Ascending aorta (tissue), 2 donors: ENCODE measurements at regions not wholly inside any gene's neighbourhood (a gene's known extent, or its start where the extent isn't known, plus 50 kb on each side); places are given as distances from the start of the nearest gene placed in this dataset.
A peak's percentile ranks its signal among the peaks of the same experiment; 100 is the strongest.

ENCODE experiments used
- DNase-seq, 2 donors: peaks; one replicate each; pipeline ENCODE4 v3.0.0-alpha.2; 2019; ENCODE audit warnings: low spot score in 2 of 2
- H3K27ac ChIP-seq, 2 donors: fragments of 200-600 bp; sonication (generic); one replicate each; pipeline ENCODE4 v1.5.1; 2016 to 2017; ENCODE audit warnings: mild to moderate bottlenecking in 1 of 2
- H3K27me3 ChIP-seq: fragments of 200-600 bp; sonication (generic); one replicate; pipeline ENCODE4 v1.5.1; 2017
- H3K36me3 ChIP-seq, 2 donors: fragments of 200-600 bp; sonication (generic); one replicate each; pipeline ENCODE4 v1.5.1; 2016
- H3K4me1 ChIP-seq, 2 donors: fragments of 200-600 bp; sonication (generic); one replicate each; pipeline ENCODE4 v1.5.1; 2016 to 2017; ENCODE audit warnings: mild to moderate bottlenecking in 1 of 2
- H3K4me3 ChIP-seq, 2 donors: fragments of 200-600 bp; sonication (generic); one replicate each; pipeline ENCODE4 v1.5.1; 2016 to 2017; ENCODE audit warnings: mild to moderate bottlenecking in 1 of 2
- H3K9me3 ChIP-seq, 2 donors: fragments of 200-600 bp; sonication (generic); one replicate each; pipeline ENCODE4 v1.5.1; 2016
- intact Hi-C: fragments of 100-400 bp; cut with DNase I; formaldehyde crosslinking; loops from one replicate; pipeline ENCODE4 v1.15.1; 2023
- TF ChIP-seq, protein P1 (sequence below), 3 experiments: fragments of 200-600 bp in 2 of 3; fragments of 450-650 bp in 1 of 3; sonication (generic) in 2 of 3; IDR thresholded peaks; one replicate each; pipeline ENCODE4 v1.5.1; 2016 to 2019; ENCODE audit warnings: antibody characterized with exemption in 3 of 3, mild to moderate bottlenecking in 1 of 3, moderate library complexity in 1 of 3

GRCh38 chr7:35519971-35520809 lies 174.7 kb downstream of the HERPUD2 start:
- H3K9me3 ChIP-seq = no peaks in the 10 kb centered on the region
- peak in 1 of 2 donors; percentile 74 for DNase-seq
- no peaks in the 10 kb centered on the region for H3K4me1 ChIP-seq
- H3K27ac ChIP-seq = no peak overlapping the region
- intact Hi-C loops = no loop called here
- TF ChIP-seq, protein P1, sequence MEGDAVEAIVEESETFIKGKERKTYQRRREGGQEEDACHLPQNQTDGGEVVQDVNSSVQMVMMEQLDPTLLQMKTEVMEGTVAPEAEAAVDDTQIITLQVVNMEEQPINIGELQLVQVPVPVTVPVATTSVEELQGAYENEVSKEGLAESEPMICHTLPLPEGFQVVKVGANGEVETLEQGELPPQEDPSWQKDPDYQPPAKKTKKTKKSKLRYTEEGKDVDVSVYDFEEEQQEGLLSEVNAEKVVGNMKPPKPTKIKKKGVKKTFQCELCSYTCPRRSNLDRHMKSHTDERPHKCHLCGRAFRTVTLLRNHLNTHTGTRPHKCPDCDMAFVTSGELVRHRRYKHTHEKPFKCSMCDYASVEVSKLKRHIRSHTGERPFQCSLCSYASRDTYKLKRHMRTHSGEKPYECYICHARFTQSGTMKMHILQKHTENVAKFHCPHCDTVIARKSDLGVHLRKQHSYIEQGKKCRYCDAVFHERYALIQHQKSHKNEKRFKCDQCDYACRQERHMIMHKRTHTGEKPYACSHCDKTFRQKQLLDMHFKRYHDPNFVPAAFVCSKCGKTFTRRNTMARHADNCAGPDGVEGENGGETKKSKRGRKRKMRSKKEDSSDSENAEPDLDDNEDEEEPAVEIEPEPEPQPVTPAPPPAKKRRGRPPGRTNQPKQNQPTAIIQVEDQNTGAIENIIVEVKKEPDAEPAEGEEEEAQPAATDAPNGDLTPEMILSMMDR (IDR thresholded peaks at IDR 0.05) = peak; percentile 42 to 63 (median 42)
- H3K4me3 ChIP-seq = no peak overlapping the region
- no peaks in the 10 kb centered on the region for H3K27me3 ChIP-seq
- H3K36me3 ChIP-seq = no peaks in the 10 kb centered on the region

GRCh38 chr7:35518767-35519166 lies 176.2 kb downstream of the HERPUD2 start:
- no peaks in the 10 kb centered on the region for H3K9me3 ChIP-seq
- intact Hi-C loops = no loop called here
- no peaks in the 10 kb centered on the region for H3K4me1 ChIP-seq
- H3K27ac ChIP-seq = no peak overlapping the region
- H3K27me3 ChIP-seq = no peaks in the 10 kb centered on the region
- no peaks in the 10 kb centered on the region for H3K36me3 ChIP-seq
- TF ChIP-seq, protein P1 (IDR thresholded peaks at IDR 0.05) = no peak
- DNase-seq = no peak
- no peak overlapping the region for H3K4me3 ChIP-seq

- intact Hi-C loops = no loop called here
Observed at GRCh38 chr7:35516498-35516897, 178.4 kb downstream of the HERPUD2 start.

DNA sequence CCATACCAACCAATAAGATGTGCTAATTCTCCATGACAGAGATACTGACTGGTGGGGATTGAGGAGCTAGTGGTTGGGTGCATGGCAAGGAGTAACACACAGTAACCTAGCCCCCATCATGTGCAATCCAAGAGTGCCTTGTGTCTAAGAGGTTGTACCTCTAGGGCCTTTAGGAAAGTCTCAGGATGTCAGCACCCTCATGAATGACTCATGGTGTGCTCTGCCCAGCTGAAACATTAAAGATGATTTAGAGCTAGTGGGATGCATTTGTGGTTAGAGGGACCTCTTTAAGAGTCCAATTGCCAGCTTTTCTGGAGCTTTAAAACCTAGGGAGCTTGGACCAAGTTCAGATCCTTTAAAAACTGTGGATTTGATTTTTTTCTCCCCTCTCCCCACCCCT lies 181.1 kb downstream of the HERPUD2 start:
- TF ChIP-seq, protein P1 (IDR thresholded peaks at IDR 0.05) = no peak
- intact Hi-C loops = no loop called here
- H3K4me3 ChIP-seq = no peak overlapping the region
- H3K4me1 ChIP-seq = no peaks in the 10 kb centered on the region
- no peak overlapping the region for H3K27ac ChIP-seq
- no peak for DNase-seq
- no peaks in the 10 kb centered on the region for H3K36me3 ChIP-seq
- H3K9me3 ChIP-seq = no peaks in the 10 kb centered on the region
- H3K27me3 ChIP-seq = no peaks in the 10 kb centered on the region

More at GRCh38 chr7:35516498-35516897, 178.4 kb downstream of the HERPUD2 start:
- Histone ChIP-seq H3K9me3 (no peaks in the 10 kb centered on the region), H3K4me3 (no peak overlapping the region), H3K36me3 (no peaks in the 10 kb centered on the region), H3K27ac (no peak overlapping the region), H3K27me3 (no peaks in the 10 kb centered on the region), H3K4me1 (no peaks in the 10 kb centered on the region)
- TF ChIP-seq, protein P1 (IDR thresholded peaks at IDR 0.05) = no peak
- no peak for DNase-seq

GRCh38 chr7:35513195-35513594 lies 181.7 kb downstream of the HERPUD2 start:
- Histone ChIP-seq H3K4me3 (no peak overlapping the region), H3K27ac (no peak overlapping the region), H3K27me3 (no peaks in the 10 kb centered on the region), H3K4me1 (no peaks in the 10 kb centered on the region), H3K9me3 (no peaks in the 10 kb centered on the region), H3K36me3 (no peaks in the 10 kb centered on the region)
- intact Hi-C loops = no loop called here
- no peak for DNase-seq
- TF ChIP-seq, protein P1 (IDR thresholded peaks at IDR 0.05) = no peak
